GM23338 (cell line): ENCODE measurements at regions not wholly inside any gene's neighbourhood (a gene's known extent, or its start where the extent isn't known, plus 50 kb on each side); places are given as distances from the start of the nearest gene placed in this dataset.
"Not testable (repeated sequence)": the region's sequence is repeated elsewhere in the genome, so short reads cannot be mapped to it uniquely, and the experiment has no call there.

Experiments
- ATAC-seq: fragments of 200-7000 bp; cut with Tn5 transposase; 3 replicates; pipeline ENCODE4 v1.9.1; 2020
- DNase-seq: peaks from one replicate; pipeline ENCODE4 v3.0.0-alpha.2; 2015; ENCODE audit warnings: low spot score
- H2AFZ ChIP-seq: fragments of 200-600 bp; sonication (generic); 2 replicates; pipeline ENCODE4 v1.8.0; 2016; ENCODE audit warnings: antibody characterized with exemption, mild to moderate bottlenecking, moderate library complexity
- H3F3A ChIP-seq: fragments of 200-600 bp; sonication (generic); replicated peaks from 2 replicates; pipeline ENCODE4 v1.8.0; 2017; ENCODE audit warnings: antibody characterized with exemption, mixed run types, low read depth
- H3K27ac ChIP-seq: fragments of 200-600 bp; sonication (generic); 2 replicates; pipeline ENCODE4 v1.6.1; 2016; ENCODE audit warnings: low read depth
- H3K27me3 ChIP-seq: fragments of 200-600 bp; sonication (generic); 2 replicates; pipeline ENCODE4 v1.8.0; 2016; ENCODE audit warnings: mild to moderate bottlenecking, mixed run types, moderate library complexity; ENCODE audit not compliant: insufficient read depth
- H3K36me3 ChIP-seq: fragments of 200-600 bp; sonication (generic); 2 replicates; pipeline ENCODE4 v1.8.0; 2016; ENCODE audit warnings: mild to moderate bottlenecking; ENCODE audit not compliant: insufficient read depth
- H3K4me1 ChIP-seq: fragments of 200-600 bp; sonication (generic); 2 replicates; pipeline ENCODE4 v1.8.0; 2016; ENCODE audit warnings: mild to moderate bottlenecking, moderate library complexity; ENCODE audit not compliant: insufficient read depth
- H3K4me2 ChIP-seq: fragments of 200-600 bp; sonication (generic); 2 replicates; pipeline ENCODE4 v1.7.1; 2017; ENCODE audit warnings: mixed run types
- H3K4me3 ChIP-seq: fragments of 200-600 bp; sonication (generic); 2 replicates; pipeline ENCODE4 v1.6.1; 2016; ENCODE audit warnings: mixed run types
- H3K79me2 ChIP-seq: fragments of 200-600 bp; sonication (generic); replicated peaks from 2 replicates; pipeline ENCODE4 v1.8.0; 2017; ENCODE audit warnings: mild to moderate bottlenecking; ENCODE audit not compliant: insufficient read depth
- H3K9me2 ChIP-seq: fragments of 200-600 bp; sonication (generic); 2 replicates; pipeline ENCODE4 v1.8.0; 2017; ENCODE audit not compliant: insufficient read depth
- H4K20me1 ChIP-seq: fragments of 200-600 bp; sonication (generic); replicated peaks from 2 replicates; pipeline ENCODE4 v1.8.0; 2017; ENCODE audit warnings: mild to moderate bottlenecking; ENCODE audit not compliant: insufficient read depth
- H3K27ac Mint-ChIP-seq: 2 replicates; pipeline ENCODE4 v1.8.0; 2020; ENCODE audit warnings: inconsistent platforms, mild to moderate bottlenecking, moderate library complexity, mixed read lengths
- H3K27me3 Mint-ChIP-seq: 3 replicates; pipeline ENCODE4 v1.8.0; 2022; ENCODE audit warnings: low read depth, mild to moderate bottlenecking, moderate library complexity, mixed read lengths, inconsistent platforms; ENCODE audit not compliant: insufficient read depth, poor library complexity
- H3K36me3 Mint-ChIP-seq: 3 replicates; pipeline ENCODE4 v1.8.0; 2021; ENCODE audit warnings: low read depth, mild to moderate bottlenecking, inconsistent platforms, moderate library complexity, mixed read lengths
- H3K4me1 Mint-ChIP-seq: 3 replicates; pipeline ENCODE4 v1.8.0; 2020; ENCODE audit warnings: mild to moderate bottlenecking, inconsistent platforms, mixed read lengths
- H3K4me3 Mint-ChIP-seq: 3 replicates; pipeline ENCODE4 v1.8.0; 2021; ENCODE audit warnings: moderate library complexity, mild to moderate bottlenecking, inconsistent platforms, mixed read lengths
- H3K9me3 Mint-ChIP-seq: 3 replicates; pipeline ENCODE4 v1.8.0; 2020; ENCODE audit warnings: moderate library complexity, mild to moderate bottlenecking, inconsistent platforms, mixed read lengths
- CREB1 ChIP-seq: fragments of 250-450 bp; sonication (Bioruptor Pico); IDR thresholded peaks from 2 replicates; pipeline ENCODE4 v1.5.0; 2020; ENCODE audit warnings: low read depth, mild to moderate bottlenecking, moderate library complexity
- ETS1 ChIP-seq: IDR thresholded peaks from 2 replicates; pipeline ENCODE4 v1.6.1; 2016; ENCODE audit warnings: antibody characterized with exemption
- EZH2 ChIP-seq: fragments of 200-600 bp; sonication (generic); IDR thresholded peaks from one replicate; pipeline ENCODE4 v1.8.0; 2017; ENCODE audit warnings: antibody characterized with exemption, mild to moderate bottlenecking, low read depth; ENCODE audit not compliant: unreplicated experiment
- EZH2phosphoT487 ChIP-seq: fragments of 200-600 bp; sonication (generic); IDR thresholded peaks from one replicate; pipeline ENCODE4 v1.8.1; 2018; ENCODE audit warnings: antibody characterized with exemption; ENCODE audit not compliant: unreplicated experiment
- JUNB ChIP-seq: IDR thresholded peaks from one replicate; pipeline ENCODE4 v1.6.1; 2016; ENCODE audit warnings: antibody characterized with exemption; ENCODE audit not compliant: unreplicated experiment
- POLR2AphosphoS5 ChIP-seq: IDR thresholded peaks from 2 replicates; pipeline ENCODE4 v1.6.1; 2016; ENCODE audit warnings: antibody characterized with exemption, low read depth
- REST ChIP-seq: IDR thresholded peaks from one replicate; pipeline ENCODE4 v1.6.1; 2018; ENCODE audit warnings: antibody characterized with exemption; ENCODE audit not compliant: unreplicated experiment
- STAT1 ChIP-seq: IDR thresholded peaks from one replicate; pipeline ENCODE4 v1.6.1; 2016; ENCODE audit warnings: antibody characterized with exemption; ENCODE audit not compliant: unreplicated experiment
- ZNF114 ChIP-seq: fragments of 250-450 bp; sonication (Bioruptor Pico); IDR thresholded peaks from 2 replicates; pipeline ENCODE4 v1.5.0; 2020; ENCODE audit warnings: mild to moderate bottlenecking, moderate library complexity
- ZNF331 ChIP-seq: fragments of 250-450 bp; sonication (Bioruptor Pico); IDR thresholded peaks from 2 replicates; pipeline ENCODE4 v1.5.0; 2020; ENCODE audit warnings: low read depth, mild to moderate bottlenecking, moderate library complexity
- TF ChIP-seq, protein P1 (sequence below): fragments of 250-450 bp; sonication (Bioruptor Pico); IDR thresholded peaks from 2 replicates; pipeline ENCODE4 v1.5.0; 2020; ENCODE audit warnings: mild to moderate bottlenecking, moderate library complexity
- TF ChIP-seq, protein P2 (sequence below), 2 experiments: fragments of 200-600 bp in 1 of 2; sonication (generic) in 1 of 2; conservative IDR thresholded peaks; 2 replicates each; pipeline versions ENCODE4 v1.5.1 to v1.6.1; 2016 to 2017; ENCODE audit warnings: antibody characterized with exemption in 2 of 2, low read depth in 2 of 2, mild to moderate bottlenecking in 2 of 2, moderate library complexity in 1 of 2

DNA sequence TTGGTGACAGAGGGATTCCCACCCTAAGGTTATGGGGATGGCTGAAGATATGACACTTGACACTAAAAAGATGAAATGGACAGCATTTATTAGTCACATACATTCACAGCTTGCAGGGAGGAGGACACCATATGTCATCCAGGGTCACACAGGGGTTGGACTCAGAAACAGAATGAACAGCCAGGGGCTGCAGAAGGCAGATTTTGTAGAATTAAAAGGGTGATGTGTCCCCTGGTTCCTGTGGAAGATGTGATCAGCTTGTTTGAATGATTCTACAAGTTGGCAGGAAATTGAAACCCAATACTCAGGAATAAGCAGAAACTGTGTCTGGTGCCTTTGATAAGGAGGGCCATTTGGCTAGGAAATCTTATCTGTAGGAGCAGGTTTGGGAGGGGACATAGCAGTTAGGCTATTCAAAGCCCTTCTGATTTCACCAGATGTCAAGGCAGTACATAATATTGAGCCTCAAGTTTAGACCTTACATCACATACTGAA, 102.3 kb upstream of the GRIN3A start (continued):
- TF ChIP-seq, protein P1, sequence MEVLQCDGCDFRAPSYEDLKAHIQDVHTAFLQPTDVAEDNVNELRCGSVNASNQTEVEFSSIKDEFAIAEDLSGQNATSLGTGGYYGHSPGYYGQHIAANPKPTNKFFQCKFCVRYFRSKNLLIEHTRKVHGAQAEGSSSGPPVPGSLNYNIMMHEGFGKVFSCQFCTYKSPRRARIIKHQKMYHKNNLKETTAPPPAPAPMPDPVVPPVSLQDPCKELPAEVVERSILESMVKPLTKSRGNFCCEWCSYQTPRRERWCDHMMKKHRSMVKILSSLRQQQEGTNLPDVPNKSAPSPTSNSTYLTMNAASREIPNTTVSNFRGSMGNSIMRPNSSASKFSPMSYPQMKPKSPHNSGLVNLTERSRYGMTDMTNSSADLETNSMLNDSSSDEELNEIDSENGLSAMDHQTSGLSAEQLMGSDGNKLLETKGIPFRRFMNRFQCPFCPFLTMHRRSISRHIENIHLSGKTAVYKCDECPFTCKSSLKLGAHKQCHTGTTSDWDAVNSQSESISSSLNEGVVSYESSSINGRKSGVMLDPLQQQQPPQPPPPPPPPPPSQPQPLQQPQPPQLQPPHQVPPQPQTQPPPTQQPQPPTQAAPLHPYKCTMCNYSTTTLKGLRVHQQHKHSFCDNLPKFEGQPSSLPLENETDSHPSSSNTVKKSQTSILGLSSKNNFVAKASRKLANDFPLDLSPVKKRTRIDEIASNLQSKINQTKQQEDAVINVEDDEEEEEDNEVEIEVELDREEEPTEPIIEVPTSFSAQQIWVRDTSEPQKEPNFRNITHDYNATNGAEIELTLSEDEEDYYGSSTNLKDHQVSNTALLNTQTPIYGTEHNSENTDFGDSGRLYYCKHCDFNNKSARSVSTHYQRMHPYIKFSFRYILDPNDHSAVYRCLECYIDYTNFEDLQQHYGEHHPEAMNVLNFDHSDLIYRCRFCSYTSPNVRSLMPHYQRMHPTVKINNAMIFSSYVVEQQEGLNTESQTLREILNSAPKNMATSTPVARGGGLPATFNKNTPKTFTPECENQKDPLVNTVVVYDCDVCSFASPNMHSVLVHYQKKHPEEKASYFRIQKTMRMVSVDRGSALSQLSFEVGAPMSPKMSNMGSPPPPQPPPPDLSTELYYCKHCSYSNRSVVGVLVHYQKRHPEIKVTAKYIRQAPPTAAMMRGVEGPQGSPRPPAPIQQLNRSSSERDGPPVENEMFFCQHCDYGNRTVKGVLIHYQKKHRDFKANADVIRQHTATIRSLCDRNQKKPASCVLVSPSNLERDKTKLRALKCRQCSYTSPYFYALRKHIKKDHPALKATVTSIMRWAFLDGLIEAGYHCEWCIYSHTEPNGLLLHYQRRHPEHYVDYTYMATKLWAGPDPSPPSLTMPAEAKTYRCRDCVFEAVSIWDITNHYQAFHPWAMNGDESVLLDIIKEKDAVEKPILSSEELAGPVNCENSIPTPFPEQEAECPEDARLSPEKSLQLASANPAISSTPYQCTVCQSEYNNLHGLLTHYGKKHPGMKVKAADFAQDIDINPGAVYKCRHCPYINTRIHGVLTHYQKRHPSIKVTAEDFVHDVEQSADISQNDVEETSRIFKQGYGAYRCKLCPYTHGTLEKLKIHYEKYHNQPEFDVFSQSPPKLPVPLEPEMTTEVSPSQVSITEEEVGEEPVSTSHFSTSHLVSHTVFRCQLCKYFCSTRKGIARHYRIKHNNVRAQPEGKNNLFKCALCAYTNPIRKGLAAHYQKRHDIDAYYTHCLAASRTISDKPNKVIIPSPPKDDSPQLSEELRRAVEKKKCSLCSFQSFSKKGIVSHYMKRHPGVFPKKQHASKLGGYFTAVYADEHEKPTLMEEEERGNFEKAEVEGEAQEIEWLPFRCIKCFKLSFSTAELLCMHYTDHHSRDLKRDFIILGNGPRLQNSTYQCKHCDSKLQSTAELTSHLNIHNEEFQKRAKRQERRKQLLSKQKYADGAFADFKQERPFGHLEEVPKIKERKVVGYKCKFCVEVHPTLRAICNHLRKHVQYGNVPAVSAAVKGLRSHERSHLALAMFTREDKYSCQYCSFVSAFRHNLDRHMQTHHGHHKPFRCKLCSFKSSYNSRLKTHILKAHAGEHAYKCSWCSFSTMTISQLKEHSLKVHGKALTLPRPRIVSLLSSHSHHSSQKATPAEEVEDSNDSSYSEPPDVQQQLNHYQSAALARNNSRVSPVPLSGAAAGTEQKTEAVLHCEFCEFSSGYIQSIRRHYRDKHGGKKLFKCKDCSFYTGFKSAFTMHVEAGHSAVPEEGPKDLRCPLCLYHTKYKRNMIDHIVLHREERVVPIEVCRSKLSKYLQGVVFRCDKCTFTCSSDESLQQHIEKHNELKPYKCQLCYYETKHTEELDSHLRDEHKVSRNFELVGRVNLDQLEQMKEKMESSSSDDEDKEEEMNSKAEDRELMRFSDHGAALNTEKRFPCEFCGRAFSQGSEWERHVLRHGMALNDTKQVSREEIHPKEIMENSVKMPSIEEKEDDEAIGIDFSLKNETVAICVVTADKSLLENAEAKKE, result no peak
- TF ChIP-seq ETS1 (no peak), CREB1 (no peak), EZH2 (no peak), JUNB (no peak), REST (no peak), POLR2AphosphoS5 (no peak), STAT1 (no peak), ZNF114 (no peak), EZH2phosphoT487 (no peak), ZNF331 (CRISPR knock-in tag) (no peak)
- TF ChIP-seq, protein P2, sequence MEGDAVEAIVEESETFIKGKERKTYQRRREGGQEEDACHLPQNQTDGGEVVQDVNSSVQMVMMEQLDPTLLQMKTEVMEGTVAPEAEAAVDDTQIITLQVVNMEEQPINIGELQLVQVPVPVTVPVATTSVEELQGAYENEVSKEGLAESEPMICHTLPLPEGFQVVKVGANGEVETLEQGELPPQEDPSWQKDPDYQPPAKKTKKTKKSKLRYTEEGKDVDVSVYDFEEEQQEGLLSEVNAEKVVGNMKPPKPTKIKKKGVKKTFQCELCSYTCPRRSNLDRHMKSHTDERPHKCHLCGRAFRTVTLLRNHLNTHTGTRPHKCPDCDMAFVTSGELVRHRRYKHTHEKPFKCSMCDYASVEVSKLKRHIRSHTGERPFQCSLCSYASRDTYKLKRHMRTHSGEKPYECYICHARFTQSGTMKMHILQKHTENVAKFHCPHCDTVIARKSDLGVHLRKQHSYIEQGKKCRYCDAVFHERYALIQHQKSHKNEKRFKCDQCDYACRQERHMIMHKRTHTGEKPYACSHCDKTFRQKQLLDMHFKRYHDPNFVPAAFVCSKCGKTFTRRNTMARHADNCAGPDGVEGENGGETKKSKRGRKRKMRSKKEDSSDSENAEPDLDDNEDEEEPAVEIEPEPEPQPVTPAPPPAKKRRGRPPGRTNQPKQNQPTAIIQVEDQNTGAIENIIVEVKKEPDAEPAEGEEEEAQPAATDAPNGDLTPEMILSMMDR (conservative IDR thresholded peaks at IDR 0.05; ENCODE audit: low read depth in 2 of 2), result no peak

GRCh38 chr9:101838988-101839387, 100.5 kb upstream of the GRIN3A start:
- not testable (repeated sequence) for H3K4me3 ChIP-seq, H4K20me1 ChIP-seq, H3K4me3 Mint-ChIP-seq, H3K27me3 ChIP-seq, DNase-seq, H3K4me1 Mint-ChIP-seq, H3K27ac Mint-ChIP-seq, H3K36me3 ChIP-seq, ATAC-seq, H3K4me2 ChIP-seq, H3K4me1 ChIP-seq, H3K9me2 ChIP-seq, H3K36me3 Mint-ChIP-seq, H3K79me2 ChIP-seq, H2AFZ ChIP-seq, H3F3A ChIP-seq, H3K27ac ChIP-seq, H3K27me3 Mint-ChIP-seq
- H3K9me3 Mint-ChIP-seq, result peaks cover 76% of the 10 kb centered on the region
